ENCODE measurements at regions not wholly inside any gene's neighbourhood (a gene's known extent, or its start where the extent isn't known, plus 50 kb on each side); places are given as distances from the start of the nearest gene placed in this dataset.

- Histone ChIP-seq H3K9me3 (no peaks in the 10 kb centered on the region), H3K4me3 (no peak overlapping the region), H3K27me3 (replicated peaks; ENCODE audit: insufficient read depth) (no peaks in the 10 kb centered on the region), H3K27ac (no peak overlapping the region), H3K36me3 (no peaks in the 10 kb centered on the region), H3K4me1 (ENCODE audit: control insufficient read depth in 1 of 2, low read depth in 2 of 2) (peaks cover 5 to 32% of the 10 kb centered on the region in 2 donors)
- ATAC-seq (ENCODE audit: insufficient number of reproducible peaks, low FRiP score, low read depth) = no peak
- DNase-seq (ENCODE audit: low spot score) = no peak
- TF ChIP-seq, protein P1, sequence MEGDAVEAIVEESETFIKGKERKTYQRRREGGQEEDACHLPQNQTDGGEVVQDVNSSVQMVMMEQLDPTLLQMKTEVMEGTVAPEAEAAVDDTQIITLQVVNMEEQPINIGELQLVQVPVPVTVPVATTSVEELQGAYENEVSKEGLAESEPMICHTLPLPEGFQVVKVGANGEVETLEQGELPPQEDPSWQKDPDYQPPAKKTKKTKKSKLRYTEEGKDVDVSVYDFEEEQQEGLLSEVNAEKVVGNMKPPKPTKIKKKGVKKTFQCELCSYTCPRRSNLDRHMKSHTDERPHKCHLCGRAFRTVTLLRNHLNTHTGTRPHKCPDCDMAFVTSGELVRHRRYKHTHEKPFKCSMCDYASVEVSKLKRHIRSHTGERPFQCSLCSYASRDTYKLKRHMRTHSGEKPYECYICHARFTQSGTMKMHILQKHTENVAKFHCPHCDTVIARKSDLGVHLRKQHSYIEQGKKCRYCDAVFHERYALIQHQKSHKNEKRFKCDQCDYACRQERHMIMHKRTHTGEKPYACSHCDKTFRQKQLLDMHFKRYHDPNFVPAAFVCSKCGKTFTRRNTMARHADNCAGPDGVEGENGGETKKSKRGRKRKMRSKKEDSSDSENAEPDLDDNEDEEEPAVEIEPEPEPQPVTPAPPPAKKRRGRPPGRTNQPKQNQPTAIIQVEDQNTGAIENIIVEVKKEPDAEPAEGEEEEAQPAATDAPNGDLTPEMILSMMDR (IDR thresholded peaks at IDR 0.05) = no peak
These were observed 181.1 kb upstream of the ARL4C start for GRCh38 chr2:234677758-234678538.

GRCh38 chr2:234676783-234677450 is 180.0 kb upstream of the ARL4C start:
- Histone ChIP-seq H3K27me3 (replicated peaks; ENCODE audit: insufficient read depth) (no peaks in the 10 kb centered on the region), H3K36me3 (no peaks in the 10 kb centered on the region), H3K27ac (no peak overlapping the region), H3K4me3 (no peak overlapping the region), H3K4me1 (ENCODE audit: control insufficient read depth in 1 of 2, low read depth in 2 of 2) (peaks cover 5 to 32% of the 10 kb centered on the region in 2 donors), H3K9me3 (no peaks in the 10 kb centered on the region)
- DNase-seq (ENCODE audit: low spot score) = no peak
- ATAC-seq (ENCODE audit: insufficient number of reproducible peaks, low FRiP score, low read depth) = no peak
- TF ChIP-seq, protein P1 (IDR thresholded peaks at IDR 0.05) = no peak

DNA sequence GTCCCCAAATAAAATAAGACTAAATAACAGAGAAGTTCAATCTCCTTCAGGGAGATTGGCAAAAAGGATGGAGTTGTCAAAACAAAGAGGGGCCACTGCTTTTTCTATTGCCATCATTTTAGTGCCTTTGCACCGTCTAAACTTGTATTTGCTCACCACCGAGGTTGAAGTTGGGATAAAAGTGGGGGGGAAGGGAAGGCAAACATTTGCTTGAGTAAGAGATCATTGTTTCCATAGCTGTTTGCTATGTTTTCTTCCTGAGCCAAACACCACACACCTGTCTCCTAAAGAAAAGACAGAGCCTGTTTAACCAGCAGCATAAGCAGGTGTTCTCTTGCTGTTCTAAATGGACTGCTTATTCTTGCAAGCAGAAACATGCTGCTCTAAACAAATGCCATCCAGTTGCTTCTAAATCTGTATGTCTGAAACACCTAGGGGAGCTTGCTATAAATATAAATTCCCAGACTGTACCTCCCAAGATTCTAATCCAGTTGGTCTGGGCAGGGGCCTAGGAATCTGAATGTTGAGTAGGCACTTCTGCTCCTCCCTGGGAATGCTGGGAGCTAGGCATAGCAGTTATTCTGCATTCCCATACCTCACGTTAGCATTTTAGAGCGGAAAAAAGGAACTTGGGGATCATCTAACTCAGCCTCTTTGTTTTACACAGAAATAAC is 179.4 kb upstream of the ARL4C start:
- Histone ChIP-seq H3K27ac (no peak overlapping the region), H3K9me3 (no peaks in the 10 kb centered on the region), H3K27me3 (replicated peaks; ENCODE audit: insufficient read depth) (no peaks in the 10 kb centered on the region), H3K4me1 (ENCODE audit: control insufficient read depth in 1 of 2, low read depth in 2 of 2) (peaks cover 5 to 32% of the 10 kb centered on the region in 2 donors), H3K36me3 (no peaks in the 10 kb centered on the region), H3K4me3 (no peak overlapping the region)
- no peak for DNase-seq (ENCODE audit: low spot score)
- no peak for ATAC-seq (ENCODE audit: insufficient number of reproducible peaks, low FRiP score, low read depth)
- TF ChIP-seq, protein P1 (IDR thresholded peaks at IDR 0.05) = no peak

DNA sequence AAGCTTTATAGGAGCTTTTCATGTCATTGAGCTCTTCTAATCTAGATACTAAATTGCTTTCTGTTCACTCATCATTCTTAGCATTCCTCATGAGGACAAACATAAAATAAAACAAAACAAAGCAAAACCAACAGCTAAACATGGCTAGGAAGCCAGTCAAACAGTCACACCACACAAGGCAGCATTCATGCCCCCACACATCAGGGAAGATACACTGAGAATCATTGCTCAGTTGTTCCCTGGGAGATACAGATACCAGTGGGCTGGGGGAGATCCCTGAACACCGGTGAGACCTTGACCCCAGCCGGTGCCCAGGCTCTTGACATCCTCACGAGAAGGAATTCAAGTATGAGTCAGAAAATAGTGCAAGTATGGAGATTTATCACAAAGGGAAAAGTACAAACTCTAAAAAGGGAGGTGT is 177.9 kb upstream of the ARL4C start:
- H3K4me1 ChIP-seq (ENCODE audit: control insufficient read depth in 1 of 2, low read depth in 2 of 2) = peaks cover 5 to 24% of the 10 kb centered on the region in 2 donors
- no peak for DNase-seq (ENCODE audit: low spot score)

More for the DNA sequence above, 177.9 kb upstream of the ARL4C start:
- Histone ChIP-seq H3K9me3 (no peaks in the 10 kb centered on the region), H3K4me3 (no peak overlapping the region), H3K36me3 (no peaks in the 10 kb centered on the region), H3K27me3 (replicated peaks; ENCODE audit: insufficient read depth) (no peaks in the 10 kb centered on the region), H3K27ac (no peak overlapping the region)
- no peak for ATAC-seq (ENCODE audit: insufficient number of reproducible peaks, low FRiP score, low read depth)
- TF ChIP-seq, protein P1 (IDR thresholded peaks at IDR 0.05) = no peak
